Tibial artery (tissue), 4 donors: ENCODE measurements at regions not wholly inside any gene's neighbourhood (a gene's known extent, or its start where the extent isn't known, plus 50 kb on each side); places are given as distances from the start of the nearest gene placed in this dataset.

Experiments
- DNase-seq, 2 donors: peaks; one replicate each; pipeline ENCODE4 v3.0.0-alpha.2; 2019
- H3K27ac ChIP-seq, 2 donors: fragments of 200-600 bp; sonication (generic) in 1 of 2; 1 replicate in 1 of 2; 2 replicates in 1 of 2; pipeline ENCODE4 v1.5.1; 2018 to 2019; ENCODE audit warnings: mild to moderate bottlenecking in 1 of 2
- H3K27me3 ChIP-seq, 2 donors: fragments of 200-600 bp; sonication (generic) in 1 of 2; one replicate each; pipeline versions ENCODE4 v1.5.1 to v1.6.0; 2016 to 2019
- H3K36me3 ChIP-seq, 3 donors: fragments of 200-600 bp; sonication (generic) in 2 of 3; one replicate each; pipeline ENCODE4 v1.5.1; 2016 to 2019; ENCODE audit warnings: mild to moderate bottlenecking in 2 of 3
- H3K4me1 ChIP-seq, 4 donors: fragments of 200-600 bp; sonication (generic) in 2 of 4; 1 replicate in 3 of 4; 2 replicates in 1 of 4; pipeline ENCODE4 v1.5.1; 2016 to 2019
- H3K4me3 ChIP-seq, 2 donors: fragments of 200-600 bp; sonication (generic) in 1 of 2; 1 replicate in 1 of 2; 2 replicates in 1 of 2; pipeline ENCODE4 v1.5.1; 2018 to 2019; ENCODE audit warnings: mild to moderate bottlenecking in 2 of 2
- H3K9me3 ChIP-seq, 3 donors: fragments of 200-600 bp; sonication (generic) in 1 of 3; one replicate each; pipeline ENCODE4 v1.5.1; 2016 to 2019
- intact Hi-C: fragments of 100-400 bp; cut with DNase I; formaldehyde crosslinking; loops from one replicate; pipeline ENCODE4 v1.15.0; 2023; ENCODE audit warnings: low total_unique reads
- TF ChIP-seq, protein P1 (sequence below), 2 experiments: fragments of 200-600 bp in 1 of 2; fragments of 450-650 bp in 1 of 2; IDR thresholded peaks; one replicate each; pipeline ENCODE4 v1.5.1; 2017 to 2019; ENCODE audit warnings: antibody characterized with exemption in 2 of 2, mild to moderate bottlenecking in 1 of 2, moderate library complexity in 1 of 2

DNA sequence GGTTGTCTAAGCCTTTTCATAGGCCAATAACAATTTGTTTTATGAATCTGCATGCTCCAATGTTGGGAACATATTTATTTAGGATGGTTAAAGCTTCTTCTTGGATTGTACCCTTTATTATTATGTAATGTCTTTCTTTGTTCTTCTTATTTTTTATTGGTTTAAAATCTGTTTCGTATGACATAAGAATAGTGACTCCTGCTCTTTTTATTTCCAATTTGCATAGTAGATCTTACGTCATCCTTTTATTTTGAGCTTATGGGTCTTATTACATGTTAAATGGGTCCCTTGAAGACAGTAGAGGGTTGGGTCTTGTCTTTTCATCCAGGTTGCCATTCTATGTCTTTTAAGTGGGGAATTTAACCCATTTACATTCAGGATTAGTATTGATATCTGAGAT is 561.9 kb upstream of the GHITM start:
- intact Hi-C loops: no loop called here
- H3K27me3 ChIP-seq: no peaks in the 10 kb centered on the region
- peaks cover 0 to 5% (median 0%) of the 10 kb centered on the region in 3 donors for H3K9me3 ChIP-seq
- H3K36me3 ChIP-seq: no peaks in the 10 kb centered on the region
- no peaks in the 10 kb centered on the region for H3K4me1 ChIP-seq
- no peak overlapping the region for H3K27ac ChIP-seq
- TF ChIP-seq, protein P1, sequence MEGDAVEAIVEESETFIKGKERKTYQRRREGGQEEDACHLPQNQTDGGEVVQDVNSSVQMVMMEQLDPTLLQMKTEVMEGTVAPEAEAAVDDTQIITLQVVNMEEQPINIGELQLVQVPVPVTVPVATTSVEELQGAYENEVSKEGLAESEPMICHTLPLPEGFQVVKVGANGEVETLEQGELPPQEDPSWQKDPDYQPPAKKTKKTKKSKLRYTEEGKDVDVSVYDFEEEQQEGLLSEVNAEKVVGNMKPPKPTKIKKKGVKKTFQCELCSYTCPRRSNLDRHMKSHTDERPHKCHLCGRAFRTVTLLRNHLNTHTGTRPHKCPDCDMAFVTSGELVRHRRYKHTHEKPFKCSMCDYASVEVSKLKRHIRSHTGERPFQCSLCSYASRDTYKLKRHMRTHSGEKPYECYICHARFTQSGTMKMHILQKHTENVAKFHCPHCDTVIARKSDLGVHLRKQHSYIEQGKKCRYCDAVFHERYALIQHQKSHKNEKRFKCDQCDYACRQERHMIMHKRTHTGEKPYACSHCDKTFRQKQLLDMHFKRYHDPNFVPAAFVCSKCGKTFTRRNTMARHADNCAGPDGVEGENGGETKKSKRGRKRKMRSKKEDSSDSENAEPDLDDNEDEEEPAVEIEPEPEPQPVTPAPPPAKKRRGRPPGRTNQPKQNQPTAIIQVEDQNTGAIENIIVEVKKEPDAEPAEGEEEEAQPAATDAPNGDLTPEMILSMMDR (IDR thresholded peaks at IDR 0.05): no peak
- no peak overlapping the region for H3K4me3 ChIP-seq
- no peak for DNase-seq

DNA sequence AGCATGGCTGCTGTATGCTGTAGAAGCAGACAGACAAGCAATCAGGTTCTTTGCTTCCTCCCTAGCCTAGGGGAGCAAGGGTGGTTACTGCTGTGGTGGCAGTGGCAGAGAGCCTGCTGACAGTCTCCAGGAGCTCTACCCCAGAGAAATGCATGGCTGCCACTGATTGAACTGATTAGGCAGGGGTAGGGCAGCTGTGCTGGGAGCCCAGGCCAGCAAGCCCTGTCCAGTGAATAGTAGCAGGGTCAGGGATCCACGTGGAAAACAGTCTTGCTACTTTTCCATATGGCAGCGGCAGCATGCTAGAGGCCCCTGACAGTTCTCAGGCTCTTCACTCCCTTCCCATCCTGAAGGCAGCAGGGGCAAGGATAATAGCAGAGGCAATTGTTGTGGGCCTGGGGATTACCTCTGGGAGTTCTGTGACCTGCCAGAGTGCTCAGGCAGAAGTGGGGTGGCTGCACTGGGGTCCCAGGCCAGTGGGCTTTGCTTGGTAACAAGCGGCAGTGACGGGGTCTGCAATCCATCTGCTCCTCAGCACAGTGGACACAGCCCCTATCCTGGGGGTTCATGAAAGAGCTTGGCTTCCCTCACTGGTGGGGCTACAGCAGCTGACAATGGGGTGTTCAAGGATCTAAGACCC is 558.8 kb upstream of the GHITM start:
- Histone ChIP-seq H3K9me3 (peaks cover 0 to 5% (median 0%) of the 10 kb centered on the region in 3 donors), H3K4me3 (no peak overlapping the region), H3K4me1 (no peaks in the 10 kb centered on the region), H3K27me3 (no peaks in the 10 kb centered on the region), H3K27ac (no peak overlapping the region), H3K36me3 (no peaks in the 10 kb centered on the region)
- TF ChIP-seq, protein P1 (IDR thresholded peaks at IDR 0.05): no peak
- intact Hi-C loops: no loop called here
- DNase-seq: no peak

DNA sequence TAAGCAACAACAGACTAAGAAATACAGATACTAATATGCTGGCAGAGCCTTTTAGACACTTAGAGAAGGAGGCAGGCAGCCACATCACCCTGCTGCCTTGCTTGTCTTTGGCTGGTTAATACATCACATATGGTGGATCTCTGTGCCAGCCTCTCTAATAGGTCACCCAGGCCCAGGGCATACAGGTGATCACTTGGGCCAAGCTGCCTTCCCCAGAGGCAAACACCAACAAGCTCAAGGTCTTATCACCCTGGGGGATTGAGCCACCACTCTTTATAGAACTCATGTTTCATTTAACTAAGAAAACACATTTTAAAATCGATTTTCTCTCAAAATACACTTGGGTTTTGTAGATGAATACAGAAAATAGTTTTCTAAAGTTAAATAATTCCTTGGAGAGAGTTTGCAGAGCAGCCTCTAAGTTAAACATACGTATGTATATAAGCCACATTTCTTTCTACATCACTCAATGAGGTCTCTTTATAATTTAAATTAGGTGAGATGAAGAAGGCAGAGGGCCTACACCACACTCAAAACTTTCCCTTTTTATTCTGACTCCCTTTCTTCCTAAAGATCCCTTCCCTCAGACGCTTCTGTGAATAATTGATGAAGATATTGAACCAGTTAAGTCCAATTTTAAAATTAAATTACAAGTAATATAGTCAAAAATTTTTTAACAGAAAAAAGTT is 556.8 kb upstream of the GHITM start:
- Histone ChIP-seq H3K27ac (no peak overlapping the region), H3K4me3 (no peak overlapping the region), H3K4me1 (no peaks in the 10 kb centered on the region), H3K27me3 (no peaks in the 10 kb centered on the region), H3K9me3 (no peaks in the 10 kb centered on the region), H3K36me3 (no peaks in the 10 kb centered on the region)
- intact Hi-C loops: no loop called here
- TF ChIP-seq, protein P1 (IDR thresholded peaks at IDR 0.05): no peak
- DNase-seq: no peak

DNA sequence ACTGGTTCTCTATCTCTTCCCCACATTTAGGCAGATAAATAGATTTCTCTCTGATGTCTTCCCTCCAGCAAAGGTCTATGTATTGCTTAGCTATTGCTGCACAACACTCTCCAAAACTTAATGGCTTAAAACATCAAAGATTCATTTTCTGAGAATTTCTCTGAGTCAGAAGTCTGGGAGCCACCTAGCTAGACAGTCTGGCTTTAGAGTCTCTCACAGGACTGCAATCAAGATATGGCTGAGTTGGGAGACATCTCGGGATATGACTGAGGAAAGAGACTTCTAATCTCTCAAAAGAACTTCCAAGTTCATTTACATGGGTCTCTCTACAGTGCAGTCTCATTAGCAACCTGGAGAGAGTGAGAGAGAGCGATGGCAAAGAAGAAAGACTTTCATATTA is 553.6 kb upstream of the GHITM start:
- Histone ChIP-seq H3K27me3 (no peaks in the 10 kb centered on the region), H3K36me3 (no peaks in the 10 kb centered on the region), H3K4me1 (no peaks in the 10 kb centered on the region), H3K9me3 (no peaks in the 10 kb centered on the region), H3K4me3 (no peak overlapping the region), H3K27ac (no peak overlapping the region)
- intact Hi-C loops: no loop called here
- TF ChIP-seq, protein P1 (IDR thresholded peaks at IDR 0.05): no peak
- no peak for DNase-seq

DNA sequence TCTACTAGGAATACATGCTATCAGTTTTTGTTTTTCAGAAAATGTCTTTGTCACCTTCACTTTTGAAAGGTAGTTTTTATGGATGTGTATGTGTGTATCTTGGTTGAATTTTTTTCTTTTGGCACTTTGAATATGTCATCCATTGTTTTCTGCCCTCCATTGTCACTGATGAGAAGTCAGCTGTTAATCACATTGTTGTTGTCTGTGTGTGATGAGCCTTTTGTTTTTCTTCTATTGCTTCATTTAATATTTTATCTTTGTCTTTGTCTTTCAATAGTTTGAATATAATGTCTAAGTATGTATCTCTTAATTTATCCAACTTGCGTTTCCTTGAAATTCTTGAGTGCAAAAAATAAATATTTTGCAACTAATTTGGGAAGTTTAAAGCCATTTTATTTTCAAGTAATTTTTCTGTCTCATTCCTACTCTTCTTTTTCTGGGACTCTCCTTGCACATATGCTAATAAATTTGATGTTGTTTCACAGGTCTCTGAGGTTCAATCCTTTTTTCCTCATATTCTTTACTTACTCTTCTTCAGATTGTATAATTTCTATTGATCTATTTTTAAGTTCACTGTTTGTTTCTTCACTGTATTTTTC is 546.9 kb upstream of the GHITM start:
- TF ChIP-seq, protein P1 (IDR thresholded peaks at IDR 0.05): no peak
- Histone ChIP-seq H3K27ac (no peak overlapping the region), H3K4me3 (no peak overlapping the region), H3K4me1 (no peaks in the 10 kb centered on the region), H3K27me3 (no peaks in the 10 kb centered on the region), H3K9me3 (peaks cover 0 to 4% (median 0%) of the 10 kb centered on the region in 3 donors), H3K36me3 (no peaks in the 10 kb centered on the region)
- intact Hi-C loops: no loop called here
- no peak for DNase-seq
